ENCODE measurements at regions not wholly inside any gene's neighbourhood (a gene's known extent, or its start where the extent isn't known, plus 50 kb on each side); places are given as distances from the start of the nearest gene placed in this dataset.

DNA sequence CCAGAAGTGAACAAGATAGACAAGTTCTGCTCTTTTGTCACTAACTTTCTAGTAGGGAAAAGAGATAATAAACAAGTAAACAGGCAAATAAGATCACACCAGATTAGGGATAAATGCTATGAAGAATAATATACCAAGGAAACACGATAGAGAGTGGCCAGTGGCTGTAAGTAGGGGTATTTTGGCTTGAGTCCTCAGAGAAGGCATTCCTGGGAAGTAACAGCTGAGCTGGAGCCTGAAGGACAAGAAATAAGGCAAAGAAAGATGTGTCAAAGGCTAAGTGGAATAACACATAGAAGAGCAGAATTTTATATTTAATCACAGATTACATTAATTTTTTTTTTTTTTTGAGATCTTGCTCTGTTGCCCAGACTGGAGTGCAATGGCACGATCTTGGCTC lies 366.2 kb downstream of the ZIC1 start:
- intact Hi-C loops (cut with DNase I; ENCODE audit: low total_unique reads): no loop called here
- no peak for DNase-seq (ENCODE audit: low spot score in 2 of 2)
- Histone ChIP-seq H3K27ac (no peak overlapping the region), H3K4me1 (no peaks in the 10 kb centered on the region), H3K9me3 (no peaks in the 10 kb centered on the region), H3K36me3 (peaks cover 4% of the 10 kb centered on the region), H3K4me3 (no peak overlapping the region), H3K27me3 (no peaks in the 10 kb centered on the region)
- TF ChIP-seq POLR2A (IDR thresholded peaks at IDR 0.05) (no peak), POLR2AphosphoS5 (IDR thresholded peaks at IDR 0.05) (no peak)
- TF ChIP-seq, protein P1, sequence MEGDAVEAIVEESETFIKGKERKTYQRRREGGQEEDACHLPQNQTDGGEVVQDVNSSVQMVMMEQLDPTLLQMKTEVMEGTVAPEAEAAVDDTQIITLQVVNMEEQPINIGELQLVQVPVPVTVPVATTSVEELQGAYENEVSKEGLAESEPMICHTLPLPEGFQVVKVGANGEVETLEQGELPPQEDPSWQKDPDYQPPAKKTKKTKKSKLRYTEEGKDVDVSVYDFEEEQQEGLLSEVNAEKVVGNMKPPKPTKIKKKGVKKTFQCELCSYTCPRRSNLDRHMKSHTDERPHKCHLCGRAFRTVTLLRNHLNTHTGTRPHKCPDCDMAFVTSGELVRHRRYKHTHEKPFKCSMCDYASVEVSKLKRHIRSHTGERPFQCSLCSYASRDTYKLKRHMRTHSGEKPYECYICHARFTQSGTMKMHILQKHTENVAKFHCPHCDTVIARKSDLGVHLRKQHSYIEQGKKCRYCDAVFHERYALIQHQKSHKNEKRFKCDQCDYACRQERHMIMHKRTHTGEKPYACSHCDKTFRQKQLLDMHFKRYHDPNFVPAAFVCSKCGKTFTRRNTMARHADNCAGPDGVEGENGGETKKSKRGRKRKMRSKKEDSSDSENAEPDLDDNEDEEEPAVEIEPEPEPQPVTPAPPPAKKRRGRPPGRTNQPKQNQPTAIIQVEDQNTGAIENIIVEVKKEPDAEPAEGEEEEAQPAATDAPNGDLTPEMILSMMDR (IDR thresholded peaks at IDR 0.05): no peak

DNA sequence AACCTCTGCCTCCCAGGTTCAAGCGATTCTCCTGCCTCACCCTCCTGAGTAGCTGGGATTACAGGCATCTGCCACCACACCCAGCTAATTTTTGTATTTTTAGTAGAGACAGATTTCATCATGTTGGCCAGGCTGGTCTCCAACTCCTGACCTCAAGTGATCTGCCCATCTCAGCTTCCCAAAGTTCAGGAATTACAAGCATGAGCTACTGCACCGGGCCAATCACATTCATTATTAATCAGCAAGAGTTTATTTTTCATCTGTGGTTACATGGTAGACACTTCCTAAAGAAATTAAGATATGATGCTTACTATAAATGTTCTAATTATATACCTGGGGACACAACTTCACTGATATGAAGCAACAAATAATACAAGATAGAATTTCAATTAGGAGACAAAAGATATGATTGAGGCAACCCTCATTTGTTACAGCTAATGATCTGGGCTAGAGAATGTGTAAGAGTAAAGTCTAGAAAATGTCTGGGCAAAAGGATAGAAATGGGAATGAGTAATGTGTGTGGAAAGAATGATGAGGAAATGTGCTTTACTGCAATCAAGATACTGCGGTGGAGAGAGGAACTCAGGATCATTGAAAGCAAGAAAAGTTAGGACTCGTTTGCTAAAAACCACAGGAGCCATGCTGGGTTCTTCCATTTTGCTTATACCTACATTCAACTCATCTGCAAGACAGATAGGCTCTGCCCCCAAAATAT lies 366.8 kb downstream of the ZIC1 start:
- Histone ChIP-seq H3K4me1 (no peaks in the 10 kb centered on the region), H3K36me3 (peaks cover 4% of the 10 kb centered on the region), H3K9me3 (no peaks in the 10 kb centered on the region), H3K27ac (no peak overlapping the region), H3K4me3 (no peak overlapping the region), H3K27me3 (no peaks in the 10 kb centered on the region)
- DNase-seq (ENCODE audit: low spot score in 2 of 2): no peak
- intact Hi-C loops (cut with DNase I; ENCODE audit: low total_unique reads): no loop called here
- TF ChIP-seq POLR2A (IDR thresholded peaks at IDR 0.05) (no peak), POLR2AphosphoS5 (IDR thresholded peaks at IDR 0.05) (no peak)
- TF ChIP-seq, protein P1 (IDR thresholded peaks at IDR 0.05): no peak

GRCh38 chr3:147793841-147794240 lies 384.7 kb downstream of the ZIC1 start:
- Histone ChIP-seq H3K9me3 (no peaks in the 10 kb centered on the region), H3K27me3 (no peaks in the 10 kb centered on the region), H3K36me3 (no peaks in the 10 kb centered on the region), H3K4me1 (no peaks in the 10 kb centered on the region), H3K27ac (no peak overlapping the region), H3K4me3 (no peak overlapping the region)
- no peak for DNase-seq (ENCODE audit: low spot score in 2 of 2)
- no peak for TF ChIP-seq POLR2AphosphoS5 (IDR thresholded peaks at IDR 0.05)
- no peak for TF ChIP-seq POLR2A (IDR thresholded peaks at IDR 0.05)
- TF ChIP-seq, protein P1 (IDR thresholded peaks at IDR 0.05): no peak
- intact Hi-C loops (cut with DNase I; ENCODE audit: low total_unique reads): no loop called here

- H3K27me3 ChIP-seq: no peaks in the 10 kb centered on the region
- H3K27ac ChIP-seq: no peak overlapping the region
- intact Hi-C loops (cut with DNase I; ENCODE audit: low total_unique reads): no loop called here
- TF ChIP-seq, protein P1 (IDR thresholded peaks at IDR 0.05): no peak
- no peak for TF ChIP-seq POLR2A (IDR thresholded peaks at IDR 0.05)
- TF ChIP-seq POLR2AphosphoS5 (IDR thresholded peaks at IDR 0.05): no peak
- H3K4me3 ChIP-seq: no peak overlapping the region
- no peaks in the 10 kb centered on the region for H3K4me1 ChIP-seq
- H3K36me3 ChIP-seq: no peaks in the 10 kb centered on the region
- no peaks in the 10 kb centered on the region for H3K9me3 ChIP-seq
- no peak for DNase-seq (ENCODE audit: low spot score in 2 of 2)
Observed at GRCh38 chr3:147794596-147794995, 385.4 kb downstream of the ZIC1 start.

GRCh38 chr3:147795418-147795817 lies 386.3 kb downstream of the ZIC1 start:
- H3K4me1 ChIP-seq: no peaks in the 10 kb centered on the region
- no peaks in the 10 kb centered on the region for H3K9me3 ChIP-seq
- no peaks in the 10 kb centered on the region for H3K36me3 ChIP-seq
- DNase-seq (ENCODE audit: low spot score in 2 of 2): no peak
- no peak for TF ChIP-seq POLR2AphosphoS5 (IDR thresholded peaks at IDR 0.05)
- TF ChIP-seq POLR2A (IDR thresholded peaks at IDR 0.05): no peak
- TF ChIP-seq, protein P1 (IDR thresholded peaks at IDR 0.05): no peak
- H3K27ac ChIP-seq: no peak overlapping the region
- no peaks in the 10 kb centered on the region for H3K27me3 ChIP-seq
- no peak overlapping the region for H3K4me3 ChIP-seq
- intact Hi-C loops (cut with DNase I; ENCODE audit: low total_unique reads): no loop called here

All from breast epithelium (tissue), 4 donors.